ENCODE measurements at regions not wholly inside any gene's neighbourhood (a gene's known extent, or its start where the extent isn't known, plus 50 kb on each side); places are given as distances from the start of the nearest gene placed in this dataset.

GRCh38 chr7:84256571-84256971 lies 62.0 kb upstream of the SEMA3A start:
- TF ChIP-seq CTCF (IDR thresholded peaks at IDR 0.05; ENCODE audit: control extremely low read depth, extremely low read depth, low read depth, missing control alignments): no peak
- ChIA-PET POLR2A (no interaction called here), CTCF (no interaction called here)
- no peak for DNase-seq (ENCODE audit: extremely low spot score)

DNA sequence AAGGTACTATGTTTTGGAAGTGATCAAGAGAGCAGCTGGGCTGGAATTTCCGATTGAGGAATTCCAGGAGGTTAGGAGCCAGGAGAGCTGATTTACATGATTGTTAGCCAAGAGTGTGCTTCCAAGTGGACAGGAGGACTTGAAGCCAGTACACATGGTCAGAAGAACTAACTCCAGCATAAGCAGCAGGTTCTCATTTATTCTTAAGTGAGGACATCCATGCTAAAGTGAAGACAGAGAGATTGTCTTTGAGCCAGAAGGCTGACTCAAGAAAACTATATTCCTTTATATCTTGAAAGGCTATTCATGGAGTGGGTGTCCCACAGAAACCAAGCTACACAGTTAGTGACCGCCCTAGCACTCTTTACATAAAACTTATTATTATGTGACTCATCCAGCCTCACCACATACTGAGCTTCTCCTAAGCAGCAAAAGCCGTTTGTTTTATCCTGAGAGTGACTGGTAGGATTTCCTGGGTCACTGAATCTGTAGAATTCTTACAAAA lies 56.7 kb upstream of the SEMA3A start:
- ChIA-PET POLR2A (no interaction called here), CTCF (no interaction called here)
- no peak for TF ChIP-seq CTCF (IDR thresholded peaks at IDR 0.05; ENCODE audit: control extremely low read depth, extremely low read depth, low read depth, missing control alignments)
- no peak for DNase-seq (ENCODE audit: extremely low spot score)

- ChIA-PET POLR2A (no interaction called here), CTCF (no interaction called here)
- no peak for DNase-seq (ENCODE audit: extremely low spot score)
- no peak for TF ChIP-seq CTCF (IDR thresholded peaks at IDR 0.05; ENCODE audit: control extremely low read depth, extremely low read depth, low read depth, missing control alignments)
Observed at GRCh38 chr7:84250452-84250851, 55.9 kb upstream of the SEMA3A start.

GRCh38 chr7:84249656-84250055 lies 55.1 kb upstream of the SEMA3A start:
- DNase-seq (ENCODE audit: extremely low spot score): no peak
- CTCF ChIA-PET: no interaction called here
- no peak for TF ChIP-seq CTCF (IDR thresholded peaks at IDR 0.05; ENCODE audit: control extremely low read depth, extremely low read depth, low read depth, missing control alignments)
- POLR2A ChIA-PET: no interaction called here

DNA sequence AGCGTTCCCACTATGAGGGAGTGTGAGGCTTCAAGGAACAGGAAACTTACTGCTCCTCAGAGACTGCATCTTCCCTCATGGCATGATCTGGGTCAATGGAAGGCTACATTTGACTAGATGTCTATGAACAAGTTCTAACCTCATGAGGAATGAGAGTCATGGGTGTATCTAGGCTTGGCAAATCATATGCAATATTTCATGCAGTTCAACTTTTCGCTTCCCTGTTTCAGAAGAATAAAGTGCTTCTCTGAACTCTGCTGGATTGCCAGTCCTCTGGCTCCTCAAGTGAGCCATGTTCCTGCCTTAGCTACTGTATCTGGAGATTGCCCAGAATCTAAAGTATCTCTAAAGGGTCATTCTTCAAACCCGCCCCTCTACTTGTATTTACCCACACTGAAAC lies 54.3 kb upstream of the SEMA3A start:
- ChIA-PET POLR2A (no interaction called here), CTCF (no interaction called here)
- TF ChIP-seq CTCF (IDR thresholded peaks at IDR 0.05; ENCODE audit: control extremely low read depth, extremely low read depth, low read depth, missing control alignments): no peak
- no peak for DNase-seq (ENCODE audit: extremely low spot score)

DNA sequence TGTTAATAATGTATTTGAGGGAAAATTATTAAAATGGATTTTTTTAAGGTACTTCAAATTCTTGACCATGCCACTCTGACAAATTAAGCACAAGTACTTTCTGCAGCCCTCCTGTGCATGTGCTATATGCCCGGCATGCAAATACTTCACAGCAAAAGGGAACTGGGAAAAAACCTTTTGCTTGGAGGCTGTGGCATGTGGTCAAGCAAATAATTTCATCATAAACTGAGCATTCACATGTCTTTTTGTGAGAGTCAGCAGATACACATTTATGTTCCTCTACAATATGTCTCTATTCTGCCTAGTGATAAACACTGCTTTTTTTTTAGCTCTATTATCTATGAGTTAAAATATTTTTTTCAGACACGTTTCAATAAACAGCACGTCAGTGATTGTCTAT lies 53.7 kb upstream of the SEMA3A start:
- DNase-seq (ENCODE audit: extremely low spot score): no peak
- POLR2A ChIA-PET: no interaction called here
- CTCF ChIA-PET: no interaction called here
- TF ChIP-seq CTCF (IDR thresholded peaks at IDR 0.05; ENCODE audit: control extremely low read depth, extremely low read depth, low read depth, missing control alignments): no peak

GRCh38 chr7:84247591-84247990 lies 53.0 kb upstream of the SEMA3A start:
- POLR2A ChIA-PET: no interaction called here
- CTCF ChIA-PET: no interaction called here
- no peak for DNase-seq (ENCODE audit: extremely low spot score)
- TF ChIP-seq CTCF (IDR thresholded peaks at IDR 0.05; ENCODE audit: control extremely low read depth, extremely low read depth, low read depth, missing control alignments): no peak

Measured in GM10248 (cell line).